ENCODE measurements at regions not wholly inside any gene's neighbourhood (a gene's known extent, or its start where the extent isn't known, plus 50 kb on each side); places are given as distances from the start of the nearest gene placed in this dataset.

DNA sequence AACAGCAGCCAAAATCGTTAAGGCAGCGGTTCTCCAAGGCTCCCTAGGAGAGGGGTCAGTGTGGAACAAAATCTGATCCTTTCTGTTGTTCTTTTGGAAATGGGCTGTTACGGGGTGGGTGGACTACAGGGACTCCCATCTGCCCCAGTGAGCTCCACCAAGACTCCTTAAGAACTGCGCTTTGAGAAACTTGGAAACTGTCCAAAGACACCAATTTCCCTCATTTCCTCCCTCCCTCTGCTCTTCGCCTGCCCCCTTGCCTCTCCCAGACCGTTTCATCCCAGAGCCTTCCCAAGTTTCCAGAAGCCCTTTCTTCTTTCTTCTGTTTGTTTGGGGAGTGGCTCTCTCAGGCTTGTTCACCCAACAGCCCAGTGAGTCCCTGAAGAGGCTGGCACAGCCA lies 205.4 kb downstream of the COPRS start:
- WGBS = 67% methylated on average over 6 of the region's 6 CpGs
- H3K4me1 ChIP-seq (ENCODE audit: control insufficient read depth in 4 of 4, insufficient read depth in 4 of 4, low read length in 3 of 4) = no peaks in the 10 kb centered on the region
- no peak for DNase-seq (ENCODE audit: low spot score)
- no peak overlapping the region for H3K27ac ChIP-seq (ENCODE audit: low read depth in 1 of 2, low read length in 2 of 2)
- no peaks in the 10 kb centered on the region for H3K9me3 ChIP-seq (ENCODE audit: control insufficient read depth in 4 of 4, low read length in 3 of 4)
- no peak overlapping the region for H3K4me3 ChIP-seq (ENCODE audit: low read depth in 1 of 3, low read length in 3 of 3)
- H3K36me3 ChIP-seq (ENCODE audit: control insufficient read depth in 4 of 4, insufficient read depth in 3 of 4, low read depth in 1 of 4, low read length in 3 of 4) = no peaks in the 10 kb centered on the region
- no peaks in the 10 kb centered on the region for H3K27me3 ChIP-seq (ENCODE audit: control insufficient read depth in 4 of 4, insufficient read depth in 4 of 4, low read length in 3 of 4)
- H3K9ac ChIP-seq (ENCODE audit: low read depth in 1 of 2, low read length in 2 of 2) = no peak overlapping the region
- TF ChIP-seq, protein P1, sequence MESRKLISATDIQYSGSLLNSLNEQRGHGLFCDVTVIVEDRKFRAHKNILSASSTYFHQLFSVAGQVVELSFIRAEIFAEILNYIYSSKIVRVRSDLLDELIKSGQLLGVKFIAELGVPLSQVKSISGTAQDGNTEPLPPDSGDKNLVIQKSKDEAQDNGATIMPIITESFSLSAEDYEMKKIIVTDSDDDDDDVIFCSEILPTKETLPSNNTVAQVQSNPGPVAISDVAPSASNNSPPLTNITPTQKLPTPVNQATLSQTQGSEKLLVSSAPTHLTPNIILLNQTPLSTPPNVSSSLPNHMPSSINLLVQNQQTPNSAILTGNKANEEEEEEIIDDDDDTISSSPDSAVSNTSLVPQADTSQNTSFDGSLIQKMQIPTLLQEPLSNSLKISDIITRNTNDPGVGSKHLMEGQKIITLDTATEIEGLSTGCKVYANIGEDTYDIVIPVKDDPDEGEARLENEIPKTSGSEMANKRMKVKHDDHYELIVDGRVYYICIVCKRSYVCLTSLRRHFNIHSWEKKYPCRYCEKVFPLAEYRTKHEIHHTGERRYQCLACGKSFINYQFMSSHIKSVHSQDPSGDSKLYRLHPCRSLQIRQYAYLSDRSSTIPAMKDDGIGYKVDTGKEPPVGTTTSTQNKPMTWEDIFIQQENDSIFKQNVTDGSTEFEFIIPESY (IDR thresholded peaks at IDR 0.05) = no peak
- TF ChIP-seq GABPA (IDR thresholded peaks at IDR 0.05 in 1 of 2, conservative IDR thresholded peaks at IDR 0.05 in 1 of 2) (no peak), TAF1 (conservative IDR thresholded peaks at IDR 0.05) (no peak), FOXA2 (IDR thresholded peaks at IDR 0.05) (no peak), SP1 (IDR thresholded peaks at IDR 0.05) (no peak), NR2F2 (IDR thresholded peaks at IDR 0.05) (no peak), HNF4G (IDR thresholded peaks at IDR 0.05) (no peak), RAD21 (IDR thresholded peaks at IDR 0.05) (no peak), JUND (IDR thresholded peaks at IDR 0.05) (no peak), RXRA (IDR thresholded peaks at IDR 0.05) (no peak), YY1 (IDR thresholded peaks at IDR 0.05) (no peak)
- TF ChIP-seq, protein P2, sequence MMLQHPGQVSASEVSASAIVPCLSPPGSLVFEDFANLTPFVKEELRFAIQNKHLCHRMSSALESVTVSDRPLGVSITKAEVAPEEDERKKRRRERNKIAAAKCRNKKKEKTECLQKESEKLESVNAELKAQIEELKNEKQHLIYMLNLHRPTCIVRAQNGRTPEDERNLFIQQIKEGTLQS (IDR thresholded peaks at IDR 0.05) = no peak
- TF ChIP-seq, protein P3, sequence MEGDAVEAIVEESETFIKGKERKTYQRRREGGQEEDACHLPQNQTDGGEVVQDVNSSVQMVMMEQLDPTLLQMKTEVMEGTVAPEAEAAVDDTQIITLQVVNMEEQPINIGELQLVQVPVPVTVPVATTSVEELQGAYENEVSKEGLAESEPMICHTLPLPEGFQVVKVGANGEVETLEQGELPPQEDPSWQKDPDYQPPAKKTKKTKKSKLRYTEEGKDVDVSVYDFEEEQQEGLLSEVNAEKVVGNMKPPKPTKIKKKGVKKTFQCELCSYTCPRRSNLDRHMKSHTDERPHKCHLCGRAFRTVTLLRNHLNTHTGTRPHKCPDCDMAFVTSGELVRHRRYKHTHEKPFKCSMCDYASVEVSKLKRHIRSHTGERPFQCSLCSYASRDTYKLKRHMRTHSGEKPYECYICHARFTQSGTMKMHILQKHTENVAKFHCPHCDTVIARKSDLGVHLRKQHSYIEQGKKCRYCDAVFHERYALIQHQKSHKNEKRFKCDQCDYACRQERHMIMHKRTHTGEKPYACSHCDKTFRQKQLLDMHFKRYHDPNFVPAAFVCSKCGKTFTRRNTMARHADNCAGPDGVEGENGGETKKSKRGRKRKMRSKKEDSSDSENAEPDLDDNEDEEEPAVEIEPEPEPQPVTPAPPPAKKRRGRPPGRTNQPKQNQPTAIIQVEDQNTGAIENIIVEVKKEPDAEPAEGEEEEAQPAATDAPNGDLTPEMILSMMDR (IDR thresholded peaks at IDR 0.05; ENCODE audit: low read depth, low read length, missing input control) = no peak
- TF ChIP-seq, protein P4, sequence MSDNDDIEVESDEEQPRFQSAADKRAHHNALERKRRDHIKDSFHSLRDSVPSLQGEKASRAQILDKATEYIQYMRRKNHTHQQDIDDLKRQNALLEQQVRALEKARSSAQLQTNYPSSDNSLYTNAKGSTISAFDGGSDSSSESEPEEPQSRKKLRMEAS (IDR thresholded peaks at IDR 0.05) = no peak

DNA sequence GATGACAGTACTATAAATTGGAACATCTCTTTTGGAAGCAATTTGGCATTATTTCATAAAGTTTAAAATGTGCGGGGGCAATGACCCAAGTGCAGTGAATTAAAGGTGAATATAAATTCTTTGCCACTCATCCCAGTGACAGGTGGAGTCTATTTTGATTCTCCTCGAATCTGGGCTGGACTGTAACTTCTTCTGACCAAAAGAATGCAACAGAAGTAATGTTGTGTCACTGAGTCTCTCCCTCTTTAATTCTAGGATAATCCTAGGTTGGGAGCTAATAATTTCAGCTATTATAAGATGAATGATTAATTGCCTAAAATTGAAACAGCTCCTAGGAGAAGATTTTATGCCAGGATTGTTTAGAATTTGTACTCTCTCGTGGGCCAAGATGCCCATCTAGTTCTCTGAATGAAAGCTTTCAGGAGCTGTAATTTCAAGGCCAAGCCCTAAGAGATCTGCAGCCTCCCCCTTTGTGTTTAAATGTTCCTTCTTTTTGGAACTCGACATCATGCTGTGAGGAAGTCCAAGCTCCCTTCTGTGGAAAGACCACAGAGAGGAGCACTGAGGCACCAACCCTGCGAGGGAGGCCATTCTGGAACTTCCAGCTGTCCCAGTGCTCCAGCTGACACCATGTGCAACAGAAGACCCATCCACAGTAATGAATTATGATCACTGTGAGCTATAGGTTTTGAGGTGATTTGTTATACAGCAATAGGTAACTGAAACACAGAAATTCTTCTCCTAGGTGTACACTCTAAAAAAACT lies 208.1 kb downstream of the COPRS start:
- WGBS = 87% methylated on average over 5 of the region's 5 CpGs
- H3K27ac ChIP-seq (ENCODE audit: low read depth in 1 of 2, low read length in 2 of 2) = no peak overlapping the region
- no peak for TF ChIP-seq HNF4G (IDR thresholded peaks at IDR 0.05)
- TF ChIP-seq, protein P5, sequence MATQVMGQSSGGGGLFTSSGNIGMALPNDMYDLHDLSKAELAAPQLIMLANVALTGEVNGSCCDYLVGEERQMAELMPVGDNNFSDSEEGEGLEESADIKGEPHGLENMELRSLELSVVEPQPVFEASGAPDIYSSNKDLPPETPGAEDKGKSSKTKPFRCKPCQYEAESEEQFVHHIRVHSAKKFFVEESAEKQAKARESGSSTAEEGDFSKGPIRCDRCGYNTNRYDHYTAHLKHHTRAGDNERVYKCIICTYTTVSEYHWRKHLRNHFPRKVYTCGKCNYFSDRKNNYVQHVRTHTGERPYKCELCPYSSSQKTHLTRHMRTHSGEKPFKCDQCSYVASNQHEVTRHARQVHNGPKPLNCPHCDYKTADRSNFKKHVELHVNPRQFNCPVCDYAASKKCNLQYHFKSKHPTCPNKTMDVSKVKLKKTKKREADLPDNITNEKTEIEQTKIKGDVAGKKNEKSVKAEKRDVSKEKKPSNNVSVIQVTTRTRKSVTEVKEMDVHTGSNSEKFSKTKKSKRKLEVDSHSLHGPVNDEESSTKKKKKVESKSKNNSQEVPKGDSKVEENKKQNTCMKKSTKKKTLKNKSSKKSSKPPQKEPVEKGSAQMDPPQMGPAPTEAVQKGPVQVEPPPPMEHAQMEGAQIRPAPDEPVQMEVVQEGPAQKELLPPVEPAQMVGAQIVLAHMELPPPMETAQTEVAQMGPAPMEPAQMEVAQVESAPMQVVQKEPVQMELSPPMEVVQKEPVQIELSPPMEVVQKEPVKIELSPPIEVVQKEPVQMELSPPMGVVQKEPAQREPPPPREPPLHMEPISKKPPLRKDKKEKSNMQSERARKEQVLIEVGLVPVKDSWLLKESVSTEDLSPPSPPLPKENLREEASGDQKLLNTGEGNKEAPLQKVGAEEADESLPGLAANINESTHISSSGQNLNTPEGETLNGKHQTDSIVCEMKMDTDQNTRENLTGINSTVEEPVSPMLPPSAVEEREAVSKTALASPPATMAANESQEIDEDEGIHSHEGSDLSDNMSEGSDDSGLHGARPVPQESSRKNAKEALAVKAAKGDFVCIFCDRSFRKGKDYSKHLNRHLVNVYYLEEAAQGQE (IDR thresholded peaks at IDR 0.05) = no peak
- TF ChIP-seq SP1 (IDR thresholded peaks at IDR 0.05) = no peak
- TF ChIP-seq, protein P4 (IDR thresholded peaks at IDR 0.05) = no peak
- no peak for TF ChIP-seq FOXA1 (IDR thresholded peaks at IDR 0.05)
- TF ChIP-seq NR2F2 (IDR thresholded peaks at IDR 0.05) = no peak
- TF ChIP-seq YY1 (IDR thresholded peaks at IDR 0.05) = no peak
- TF ChIP-seq JUND (IDR thresholded peaks at IDR 0.05) = no peak
- no peak for TF ChIP-seq RAD21 (IDR thresholded peaks at IDR 0.05)
- no peak for TF ChIP-seq TAF1 (conservative IDR thresholded peaks at IDR 0.05)
- no peak for TF ChIP-seq EGR1 (IDR thresholded peaks at IDR 0.05; ENCODE audit: low read depth in 2 of 2)
- no peak for TF ChIP-seq HNF4A (conservative IDR thresholded peaks at IDR 0.05)
- TF ChIP-seq, protein P3 (IDR thresholded peaks at IDR 0.05; ENCODE audit: low read depth, low read length, missing input control) = no peak
- no peak for TF ChIP-seq FOXA2 (IDR thresholded peaks at IDR 0.05)
- no peak for TF ChIP-seq GABPA (IDR thresholded peaks at IDR 0.05 in 1 of 2, conservative IDR thresholded peaks at IDR 0.05 in 1 of 2)
- TF ChIP-seq, protein P2 (IDR thresholded peaks at IDR 0.05) = no peak

More for the DNA sequence above, 208.1 kb downstream of the COPRS start:
- Histone ChIP-seq H3K36me3 (ENCODE audit: control insufficient read depth in 4 of 4, insufficient read depth in 3 of 4, low read depth in 1 of 4, low read length in 3 of 4) (no peaks in the 10 kb centered on the region), H3K9me3 (ENCODE audit: control insufficient read depth in 4 of 4, low read length in 3 of 4) (no peaks in the 10 kb centered on the region), H3K9ac (ENCODE audit: low read depth in 1 of 2, low read length in 2 of 2) (no peak overlapping the region), H3K4me3 (ENCODE audit: low read depth in 1 of 3, low read length in 3 of 3) (no peak overlapping the region), H3K4me1 (ENCODE audit: control insufficient read depth in 4 of 4, insufficient read depth in 4 of 4, low read length in 3 of 4) (no peaks in the 10 kb centered on the region), H3K27me3 (ENCODE audit: control insufficient read depth in 4 of 4, insufficient read depth in 4 of 4, low read length in 3 of 4) (no peaks in the 10 kb centered on the region)
- no peak for DNase-seq (ENCODE audit: low spot score)

Measured in liver (tissue), 8 donors.